Right kidney (tissue), 1 donor: ENCODE measurements at regions not wholly inside any gene's neighbourhood (a gene's known extent, or its start where the extent isn't known, plus 50 kb on each side); places are given as distances from the start of the nearest gene placed in this dataset.

Experiments
- DNase-seq: peaks from one replicate; pipeline ENCODE4 v3.0.0-alpha.2; 2016

DNA sequence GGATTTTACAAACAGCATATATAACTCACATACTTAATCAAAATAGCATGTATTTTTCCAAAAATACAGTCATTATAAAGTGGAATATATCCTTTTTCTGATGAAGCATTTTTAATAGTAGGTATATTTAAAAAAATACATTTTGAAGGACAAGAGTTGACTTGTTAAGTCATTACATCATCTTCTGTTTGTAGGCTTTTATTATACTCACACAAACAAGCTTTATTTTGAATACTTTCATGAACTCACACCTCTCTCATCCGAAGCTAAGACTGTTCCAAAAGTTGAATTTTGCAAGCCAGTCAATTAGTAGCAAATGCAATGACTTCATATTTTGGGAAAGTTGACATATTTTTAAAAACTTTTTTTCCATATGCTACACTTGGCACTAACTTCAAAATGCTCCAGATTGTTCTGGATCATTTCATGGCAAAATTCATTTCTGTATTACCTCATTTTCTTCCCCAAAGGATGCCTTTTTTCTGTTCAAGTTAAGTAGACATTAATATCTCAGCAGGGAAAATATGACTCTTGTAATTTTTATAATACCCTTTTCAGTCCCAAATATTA, 68.5 kb upstream of the WDR75 start:
- DNase-seq = no peak

- DNase-seq = no peak
These were observed 66.8 kb upstream of the WDR75 start for GRCh38 chr2:189374481-189374880.

GRCh38 chr2:189375842-189376241, 65.4 kb upstream of the WDR75 start:
- no peak for DNase-seq

- no peak for DNase-seq
These were observed 62.0 kb upstream of the WDR75 start for GRCh38 chr2:189379287-189379630.

GRCh38 chr2:189379731-189380261, 61.5 kb upstream of the WDR75 start:
- DNase-seq = no peak

DNA sequence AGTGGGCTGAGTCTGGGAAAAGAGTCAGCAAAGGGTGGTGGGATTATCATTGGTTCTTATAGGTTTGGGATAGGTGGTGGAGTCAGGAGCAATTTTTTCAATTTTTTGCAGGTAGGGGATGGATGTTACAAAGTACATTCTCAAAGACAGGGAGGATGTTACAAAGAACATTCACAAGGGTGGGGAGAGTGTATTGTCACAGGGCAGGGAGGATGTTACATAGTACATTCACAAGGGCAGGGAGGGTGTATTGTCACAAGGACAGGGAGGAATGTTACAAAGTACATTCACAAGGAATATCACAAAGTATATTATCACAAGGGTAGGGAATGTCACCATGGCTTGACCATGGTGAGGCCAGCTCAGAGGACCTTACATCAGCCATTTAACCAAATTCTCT, 58.6 kb upstream of the WDR75 start:
- no peak for DNase-seq

DNA sequence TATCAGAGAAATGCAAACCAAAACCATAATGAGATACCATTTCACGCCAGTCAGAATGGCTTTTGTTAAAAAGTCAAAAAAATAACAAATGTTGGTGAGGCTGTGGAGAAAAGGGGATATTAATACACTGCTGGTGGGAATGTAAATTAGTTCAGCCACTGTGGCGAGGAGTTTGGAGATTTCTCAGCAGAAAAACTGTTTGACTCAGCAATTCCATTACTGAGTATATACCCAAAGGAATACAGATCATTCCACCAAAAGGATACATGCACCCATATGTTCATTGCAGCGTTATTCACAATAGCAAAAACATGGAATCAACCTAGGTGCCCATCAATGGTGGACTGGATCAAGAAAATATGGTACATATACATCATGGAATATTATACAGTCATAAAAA, 54.5 kb upstream of the WDR75 start:
- no peak for DNase-seq

- DNase-seq = no peak
These were observed 50.1 kb upstream of the WDR75 start for GRCh38 chr2:189391201-189391600.
